ENCODE measurements at regions not wholly inside any gene's neighbourhood (a gene's known extent, or its start where the extent isn't known, plus 50 kb on each side); places are given as distances from the start of the nearest gene placed in this dataset.

- no peak for TF ChIP-seq CTCF (IDR thresholded peaks at IDR 0.05)
- no peak for TF ChIP-seq POLR2A (IDR thresholded peaks at IDR 0.05)
Observed at GRCh38 chr16:5575646-5576245, 478.2 kb upstream of the EEF2KMT start.
